ENCODE measurements at regions not wholly inside any gene's neighbourhood (a gene's known extent, or its start where the extent isn't known, plus 50 kb on each side); places are given as distances from the start of the nearest gene placed in this dataset.
A peak's percentile ranks its signal among the peaks of the same experiment; 100 is the strongest.

- no peaks in the 10 kb centered on the region for H3K9me3 Mint-ChIP-seq
- peaks cover 18% of the 10 kb centered on the region for H3K27me3 Mint-ChIP-seq
- ATAC-seq (peak; percentile 54), DNase-seq (no peak)
- H3K4me3 Mint-ChIP-seq: no peak overlapping the region
- H3K4me1 Mint-ChIP-seq: no peaks in the 10 kb centered on the region
- H3K27ac Mint-ChIP-seq: no peak overlapping the region
These were observed 66.0 kb upstream of the SLC25A33 start for GRCh38 chr1:9473032-9473807.

- H3K27me3 Mint-ChIP-seq: peaks cover 15% of the 10 kb centered on the region
- H3K9me3 Mint-ChIP-seq: no peaks in the 10 kb centered on the region
- ATAC-seq (no peak), DNase-seq (no peak)
- no peak overlapping the region for H3K27ac Mint-ChIP-seq
- no peak overlapping the region for H3K4me3 Mint-ChIP-seq
- H3K4me1 Mint-ChIP-seq: no peaks in the 10 kb centered on the region
These were observed 64.1 kb upstream of the SLC25A33 start for GRCh38 chr1:9475061-9475627.

GRCh38 chr1:9476790-9477463 lies 62.3 kb upstream of the SLC25A33 start:
- peak; percentile 35 for ATAC-seq

DNA sequence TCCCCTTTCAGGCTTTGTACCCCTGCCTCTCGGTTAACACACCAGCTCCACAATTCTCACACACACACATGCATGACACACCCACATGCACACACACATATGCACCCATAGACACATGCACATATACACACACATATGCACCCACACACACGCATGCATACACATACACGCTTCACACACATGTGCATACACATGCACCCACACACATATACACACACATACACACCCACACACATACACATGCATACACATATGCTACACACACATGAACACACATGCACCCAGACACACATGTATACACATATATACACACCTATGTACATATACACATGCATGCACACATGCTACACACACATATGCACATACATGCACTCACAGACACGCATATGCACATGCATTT lies 61.7 kb upstream of the SLC25A33 start:
- DNase-seq (no peak), ATAC-seq (no peak)
- no peaks in the 10 kb centered on the region for H3K9me3 Mint-ChIP-seq
- H3K4me1 Mint-ChIP-seq: no peaks in the 10 kb centered on the region
- H3K27ac Mint-ChIP-seq: no peak overlapping the region
- peaks cover 5% of the 10 kb centered on the region for H3K27me3 Mint-ChIP-seq
- H3K4me3 Mint-ChIP-seq: no peak overlapping the region

More at GRCh38 chr1:9476790-9477463, 62.3 kb upstream of the SLC25A33 start:
- no peak for DNase-seq
- no peak overlapping the region for H3K27ac Mint-ChIP-seq
- H3K9me3 Mint-ChIP-seq: no peaks in the 10 kb centered on the region
- peaks cover 7% of the 10 kb centered on the region for H3K27me3 Mint-ChIP-seq
- no peaks in the 10 kb centered on the region for H3K4me1 Mint-ChIP-seq
- no peak overlapping the region for H3K4me3 Mint-ChIP-seq

GRCh38 chr1:9478021-9478420 lies 61.2 kb upstream of the SLC25A33 start:
- no peak overlapping the region for H3K4me3 Mint-ChIP-seq
- ATAC-seq (no peak), DNase-seq (no peak)
- H3K27me3 Mint-ChIP-seq: peaks cover 5% of the 10 kb centered on the region
- H3K27ac Mint-ChIP-seq: no peak overlapping the region
- no peaks in the 10 kb centered on the region for H3K4me1 Mint-ChIP-seq
- H3K9me3 Mint-ChIP-seq: no peaks in the 10 kb centered on the region

DNA sequence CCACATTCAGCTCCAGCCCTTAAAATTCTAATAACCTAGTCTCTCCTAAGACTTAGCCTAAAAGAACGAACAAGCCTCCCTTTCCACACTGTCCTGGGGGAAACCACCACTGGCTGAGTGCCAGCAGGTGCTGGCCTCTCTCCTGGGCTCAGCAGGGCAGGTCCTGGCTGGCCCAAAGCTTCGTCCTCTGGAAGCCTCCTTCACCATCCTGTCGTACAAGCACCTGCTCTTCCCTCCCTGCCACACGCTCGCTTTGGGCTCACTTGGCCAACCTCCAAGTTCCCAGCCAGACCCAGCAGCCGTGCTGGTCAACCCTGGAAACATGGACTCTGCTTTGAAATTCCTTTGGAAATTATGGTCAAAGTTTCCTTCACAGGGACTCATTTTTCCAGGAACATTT lies 58.2 kb upstream of the SLC25A33 start:
- ATAC-seq (no peak), DNase-seq (no peak)
- peaks cover 5% of the 10 kb centered on the region for H3K27me3 Mint-ChIP-seq
- H3K9me3 Mint-ChIP-seq: no peaks in the 10 kb centered on the region
- H3K4me3 Mint-ChIP-seq: no peak overlapping the region
- no peaks in the 10 kb centered on the region for H3K4me1 Mint-ChIP-seq
- H3K27ac Mint-ChIP-seq: peak overlapping the region in 1 of 2 donors; percentile 65

GRCh38 chr1:9482403-9482802 lies 56.9 kb upstream of the SLC25A33 start:
- no peak overlapping the region for H3K27ac Mint-ChIP-seq
- no peaks in the 10 kb centered on the region for H3K4me1 Mint-ChIP-seq
- no peak overlapping the region for H3K4me3 Mint-ChIP-seq
- no peak for DNase-seq
- no peak for ATAC-seq
- peaks cover 5% of the 10 kb centered on the region for H3K27me3 Mint-ChIP-seq
- no peaks in the 10 kb centered on the region for H3K9me3 Mint-ChIP-seq

DNA sequence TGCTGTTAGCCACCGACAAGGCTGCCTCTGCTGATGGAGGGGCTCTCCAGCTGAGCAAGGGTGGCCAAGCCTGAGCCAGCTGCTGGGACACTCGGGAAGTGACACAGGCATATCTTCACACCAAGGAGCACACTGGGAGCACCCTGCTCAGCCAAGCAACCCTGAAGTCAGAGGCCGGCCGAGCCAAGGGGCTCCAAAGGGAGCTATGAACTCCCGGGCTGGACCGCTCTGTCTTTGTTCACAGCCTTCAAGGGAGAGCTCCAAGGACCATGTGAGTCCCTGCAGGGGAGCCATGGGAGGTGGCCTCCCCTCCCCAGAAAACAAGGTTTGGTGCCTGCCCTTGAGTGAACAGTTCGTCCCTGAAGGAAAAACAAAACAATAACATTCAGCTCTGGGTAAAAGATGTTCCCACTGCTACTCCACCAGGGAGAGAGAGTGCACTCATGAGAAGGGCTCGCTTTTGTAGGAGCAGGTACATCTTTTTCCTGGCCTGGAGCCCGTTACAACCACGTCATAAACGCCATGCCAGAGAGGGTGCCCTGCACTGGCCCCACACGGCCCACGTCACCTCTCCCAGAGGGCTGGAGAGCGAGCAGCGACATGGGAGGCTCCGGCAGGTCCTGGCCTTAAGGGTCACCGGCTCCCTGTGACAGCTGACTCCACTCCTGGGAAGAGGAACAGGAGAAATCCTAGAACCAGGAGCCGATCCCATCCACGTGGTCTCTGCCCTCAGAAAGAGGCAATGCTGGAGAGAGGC lies 56.3 kb upstream of the SLC25A33 start:
- H3K4me3 Mint-ChIP-seq: no peak overlapping the region
- H3K27ac Mint-ChIP-seq: no peak overlapping the region
- H3K4me1 Mint-ChIP-seq: no peaks in the 10 kb centered on the region
- no peak for DNase-seq
- no peak for ATAC-seq
- H3K27me3 Mint-ChIP-seq: peaks cover 5% of the 10 kb centered on the region
- no peaks in the 10 kb centered on the region for H3K9me3 Mint-ChIP-seq

GRCh38 chr1:9486466-9487140 lies 52.7 kb upstream of the SLC25A33 start:
- DNase-seq (no peak), ATAC-seq (no peak)
- H3K27me3 Mint-ChIP-seq: peaks cover 10% of the 10 kb centered on the region
- H3K9me3 Mint-ChIP-seq: no peaks in the 10 kb centered on the region
- H3K4me3 Mint-ChIP-seq: no peak overlapping the region
- H3K4me1 Mint-ChIP-seq: no peaks in the 10 kb centered on the region
- H3K27ac Mint-ChIP-seq: peak overlapping the region in 1 of 2 donors; percentile 4

Measured in stimulated activated naive CD8-positive, alpha-beta T cell treated with anti-CD3 and anti-CD28 coated beads, Interleukin-15, amount 100 ng/mL, for 72 hours (primary cell).